Transverse colon (tissue), 3 donors: ENCODE measurements at regions not wholly inside any gene's neighbourhood (a gene's known extent, or its start where the extent isn't known, plus 50 kb on each side); places are given as distances from the start of the nearest gene placed in this dataset.

Experiments
- CTCF ChIP-seq, 5 experiments: fragments of 200-600 bp in 3 of 5; fragments of 450-650 bp in 2 of 5; sonication (generic) in 3 of 5; IDR thresholded peaks; 1 replicate in 2 of 5; 2 replicates in 3 of 5; pipeline ENCODE4 v1.5.1; 2016 to 2017; ENCODE audit warnings: antibody characterized with exemption in 5 of 5, inconsistent platforms in 3 of 5, mild to moderate bottlenecking in 2 of 5, moderate library complexity in 1 of 5
- POLR2A ChIP-seq: fragments of 450-650 bp; IDR thresholded peaks from one replicate; pipeline ENCODE4 v1.6.1; 2016; ENCODE audit warnings: antibody characterized with exemption, mild to moderate bottlenecking, moderate library complexity

GRCh38 chr20:60132827-60133670, 174.8 kb downstream of the CDH26 start:
- TF ChIP-seq CTCF (IDR thresholded peaks at IDR 0.05) (no peak), POLR2A (no peak)
